GM19238 (cell line): ENCODE measurements at regions not wholly inside any gene's neighbourhood (a gene's known extent, or its start where the extent isn't known, plus 50 kb on each side); places are given as distances from the start of the nearest gene placed in this dataset.
"Not testable (repeated sequence)": the region's sequence is repeated elsewhere in the genome, so short reads cannot be mapped to it uniquely, and the experiment has no call there.

Source experiments
- DNase-seq: peaks from one replicate; pipeline ENCODE4 v3.0.0; 2011; ENCODE audit warnings: low spot score; ENCODE audit not compliant: insufficient read length

DNA sequence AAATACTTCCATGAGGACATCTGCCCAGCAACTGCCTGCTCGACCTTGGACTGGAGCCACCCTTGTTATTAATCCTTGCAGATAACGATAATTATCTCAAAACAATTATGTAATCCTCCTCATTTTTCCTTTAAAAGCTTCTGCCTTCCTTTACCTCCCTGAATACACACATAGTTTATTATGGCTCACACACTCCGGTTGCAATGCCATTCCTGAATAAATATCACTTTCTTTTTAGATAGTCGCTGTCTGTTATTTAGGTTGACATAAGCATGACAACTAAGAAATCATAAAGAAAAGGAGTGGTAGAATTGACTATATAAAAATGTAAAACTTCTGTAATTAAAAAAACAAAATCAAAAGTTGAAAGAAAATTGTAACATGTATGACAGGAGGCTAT, 64.8 kb downstream of the B4GALT7 start:
- not testable (repeated sequence) for DNase-seq

- DNase-seq: not testable (repeated sequence)
These were observed 65.2 kb downstream of the B4GALT7 start for GRCh38 chr5:177665172-177665571.

GRCh38 chr5:177665960-177666359, 66.0 kb downstream of the B4GALT7 start:
- DNase-seq: not testable (repeated sequence)

DNA sequence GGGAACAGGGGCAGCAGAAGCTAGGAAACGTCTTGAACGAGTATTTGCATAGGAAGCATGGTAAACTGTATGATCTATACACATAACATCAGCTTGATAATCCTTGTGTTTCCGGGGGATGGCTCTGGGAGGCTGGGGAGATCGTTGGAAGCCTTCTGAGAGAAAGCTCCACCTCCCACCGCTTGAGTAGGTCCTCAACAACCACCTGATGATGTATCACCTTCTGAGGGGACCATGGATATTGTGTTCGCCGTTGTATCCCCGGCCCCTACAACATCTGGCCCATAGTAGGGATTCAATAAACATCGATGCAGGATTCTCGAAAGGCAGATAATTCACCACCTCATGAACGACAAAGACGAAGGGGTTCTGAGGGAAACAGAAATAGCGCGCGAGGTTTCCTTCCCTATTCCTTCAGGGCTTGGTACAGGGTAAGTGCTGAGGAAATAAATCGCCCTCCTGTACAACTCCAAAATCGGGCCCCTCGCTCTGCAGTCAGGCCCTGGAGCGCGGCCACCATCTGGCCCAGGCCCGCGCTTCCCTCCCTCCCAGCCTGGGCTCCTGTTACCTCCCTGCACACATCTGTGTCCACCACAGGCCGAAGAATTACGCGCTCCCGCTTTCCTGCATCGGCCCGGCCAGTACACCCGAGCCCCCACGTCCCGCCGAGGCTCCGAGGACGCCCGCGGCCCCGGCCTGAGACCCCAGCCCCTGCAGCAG, 71.3 kb downstream of the B4GALT7 start:
- not testable (repeated sequence) for DNase-seq

GRCh38 chr5:177671755-177672690, 72.1 kb downstream of the B4GALT7 start:
- DNase-seq: peak; percentile 21
